K562 (cell line): ENCODE measurements at regions not wholly inside any gene's neighbourhood (a gene's known extent, or its start where the extent isn't known, plus 50 kb on each side); places are given as distances from the start of the nearest gene placed in this dataset.
A peak's percentile ranks its signal among the peaks of the same experiment; 100 is the strongest.

Source experiments
- ATAC-seq: fragments of 200-7000 bp; cut with Tn5 transposase; 3 replicates; pipeline ENCODE4 v1.9.1; 2020; ENCODE audit warnings: moderate library complexity
- BruUV-seq: library from RNA; stranded (reverse); fragments of 400-500 nt; replicated peaks from 2 replicates; lab custom pipeline; 2021; lab: Mats Ljungman, UMichigan
- CTCF ChIA-PET: fragments of 300-600 bp; formaldehyde crosslinking; extraction: SDS; loops from one replicate; lab custom pipeline; 2021; ENCODE audit warnings: low intra/inter-chr PET ratio; lab: Yijun Ruan, JAX
- POLR2A ChIA-PET: fragments of 300-600, 350-650 bp; sonication (Branson Sonifier 250); formaldehyde crosslinking; extraction: SDS; loops from one replicate; lab custom pipeline; 2021; ENCODE audit warnings: antibody characterized with exemption, inconsistent platforms; lab: Yijun Ruan, JAX
- DNase-seq, 4 experiments: peaks; one replicate each; pipeline versions ENCODE4 v3.0.0 to v3.0.0-alpha.2; 2011 to 2018; ENCODE audit warnings: low spot score in 3 of 4, mixed read lengths in 3 of 4; ENCODE audit errors: extremely low read depth in 1 of 4
- FAIRE-seq: peaks from 2 replicates; lab custom pipeline; 2011; peaks lifted over from hg19 to GRCh38; lab: Jason Lieb, UNC
- H2AFZ ChIP-seq: 2 replicates; pipeline ENCODE4 v1.6.0; 2011; ENCODE audit warnings: low read depth, low read length, control low read depth, inconsistent platforms
- H3K27ac ChIP-seq: fragments of 200-600 bp; 3 replicates; pipeline ENCODE4 v1.8.0; 2011; ENCODE audit warnings: low read depth, mild to moderate bottlenecking, control low read depth, inconsistent platforms, low read length, moderate library complexity, mixed read lengths; ENCODE audit errors: extremely low read depth
- H3K27me3 ChIP-seq, 2 experiments: fragments of 300-600 bp in 1 of 2; 2 replicates in 1 of 2; 3 replicates in 1 of 2; pipeline versions ENCODE4 v1.6.0 to v1.8.0; 2011; ENCODE audit warnings: inconsistent platforms in 2 of 2, low read length in 2 of 2, mild to moderate bottlenecking in 1 of 2, mixed read lengths in 1 of 2, moderate library complexity in 1 of 2; ENCODE audit not compliant: control insufficient read depth in 2 of 2, insufficient read depth in 2 of 2
- H3K36me3 ChIP-seq: fragments of 300-600 bp; 3 replicates; pipeline ENCODE4 v1.8.0; 2011; ENCODE audit warnings: mild to moderate bottlenecking, low read length, inconsistent platforms; ENCODE audit not compliant: control insufficient read depth, insufficient read depth
- H3K4me1 ChIP-seq, 2 experiments: fragments of 200-600 bp in 1 of 2; replicated peaks in 1 of 2; 2 replicates in 1 of 2; 3 replicates in 1 of 2; pipeline versions ENCODE4 v1.5.1 to v1.8.0; 2011; ENCODE audit warnings: inconsistent platforms in 2 of 2, low read length in 2 of 2, mild to moderate bottlenecking in 1 of 2, mixed read lengths in 1 of 2, moderate library complexity in 1 of 2; ENCODE audit not compliant: control insufficient read depth in 2 of 2, insufficient read depth in 2 of 2
- H3K4me2 ChIP-seq: 2 replicates; pipeline ENCODE4 v1.6.1; 2011; ENCODE audit warnings: low read length, control low read depth, inconsistent platforms, mixed read lengths; ENCODE audit not compliant: insufficient read depth
- H3K4me3 ChIP-seq: fragments of 200-600 bp; sonication (generic), shearing (Covaris generic); 2 replicates; pipeline ENCODE4 v1.5.1; 2016; ENCODE audit warnings: control low read depth, inconsistent platforms
- H3K79me2 ChIP-seq: fragments of 200-600 bp; 3 replicates; pipeline ENCODE4 v1.8.0; 2011; ENCODE audit warnings: low read length, inconsistent platforms; ENCODE audit not compliant: control insufficient read depth, insufficient read depth
- H3K9ac ChIP-seq, 2 experiments: 2 replicates each; pipeline versions ENCODE4 v1.6.0 to v1.6.1; 2011; ENCODE audit warnings: low read depth in 2 of 2, low read length in 2 of 2, control low read depth in 1 of 2, inconsistent platforms in 1 of 2, mild to moderate bottlenecking in 1 of 2, mixed read lengths in 1 of 2; ENCODE audit not compliant: insufficient read depth in 1 of 2
- H3K9me1 ChIP-seq: one replicate; pipeline ENCODE4 v1.6.0; 2011; ENCODE audit warnings: inconsistent platforms, mild to moderate bottlenecking, low read length, moderate library complexity; ENCODE audit not compliant: control insufficient read depth, insufficient read depth
- H3K9me3 ChIP-seq: replicated peaks from 2 replicates; pipeline ENCODE4 v1.5.1; 2011; ENCODE audit warnings: low read depth, low read length, inconsistent platforms; ENCODE audit not compliant: control insufficient read depth, insufficient read depth
- H4K20me1 ChIP-seq: replicated peaks from 2 replicates; pipeline ENCODE4 v1.6.1; 2011; ENCODE audit warnings: low read length, inconsistent platforms, mixed read lengths; ENCODE audit not compliant: control insufficient read depth, insufficient read depth
- C11orf30 ChIP-seq: fragments of 450-650 bp; IDR thresholded peaks from 2 replicates; pipeline ENCODE4 v1.6.1; 2016; ENCODE audit warnings: low read depth, mild to moderate bottlenecking
- CCNT2 ChIP-seq: IDR thresholded peaks from 2 replicates; pipeline ENCODE4 v1.6.1; 2011; ENCODE audit warnings: borderline replicate concordance, low read depth, mild to moderate bottlenecking, moderate library complexity, mixed read lengths, low read length; ENCODE audit not compliant: insufficient read length; ENCODE audit errors: extremely low read depth
- FOXO4 ChIP-seq: fragments of 450-650 bp; formaldehyde crosslinking; IDR thresholded peaks from 2 replicates; pipeline ENCODE4 v1.4.0; 2020; ENCODE audit warnings: mild to moderate bottlenecking, moderate library complexity
- PHB2 ChIP-seq: fragments of 450-650 bp; IDR thresholded peaks from 2 replicates; pipeline ENCODE4 v1.6.1; 2017; ENCODE audit warnings: low read depth
- ZNF12 ChIP-seq: sonication (generic); formaldehyde crosslinking; IDR thresholded peaks from 2 replicates; pipeline ENCODE4 v1.4.0; 2020; ENCODE audit warnings: mild to moderate bottlenecking, missing genetic modification reagents
- WGBS: fragments of 100-300 bp; shearing (Covaris generic); methylation state at CpG from one replicate; pipeline ENCODE4 v1.1.6; 2016; ENCODE audit warnings: low coverage, mixed read lengths; ENCODE audit not compliant: insufficient coverage; ENCODE audit errors: missing lambda C conversion rate; 5-methylcytosine and 5-hydroxymethylcytosine counted together
- in situ Hi-C: fragments of 300-500 bp; cut with MboI; formaldehyde crosslinking; loops from 4 replicates; pipeline ENCODE4 v1.15.0; 2018; ENCODE audit warnings: inconsistent platforms, mixed read lengths
- intact Hi-C: fragments of 100-400 bp; cut with micrococcal nuclease; formaldehyde crosslinking; loops from 2 replicates; pipeline ENCODE4 v1.14.2; 2022

GRCh38 chr22:27660306-27660705, 141.2 kb downstream of the MN1 start:
- H3K79me2 ChIP-seq, result no peaks in the 10 kb centered on the region

GRCh38 chr22:27662359-27663301, 138.9 kb downstream of the MN1 start:
- no peak overlapping the region for H2AFZ ChIP-seq
- ATAC-seq (peak; percentile 60), FAIRE-seq (no peak), DNase-seq (peak in 2 of 4 experiments; percentile 15 to 36)
- 18% methylated on average over 9 of the region's 13 CpGs for WGBS
- H3K9ac ChIP-seq, result peak overlapping the region in 1 of 2 experiments; percentile 74; a peak in 2 of 4 replicates
- no peak overlapping the region; the same call in 1 of the 2 replicates for H3K4me2 ChIP-seq
- H3K27me3 ChIP-seq, result no peaks in the 10 kb centered on the region; a peak in 1 of 5 replicates
- CTCF ChIA-PET, result no interaction called here
- no peak overlapping the region for H3K27ac ChIP-seq
- POLR2A ChIA-PET, result no interaction called here
- H3K9me1 ChIP-seq, result no peaks in the 10 kb centered on the region
- H4K20me1 ChIP-seq, result no peaks in the 10 kb centered on the region
- no TSS peak for BruUV-seq
- in situ Hi-C loops (no loop called here), intact Hi-C loops (no loop called here)
- H3K9me3 ChIP-seq, result peaks cover 3% of the 10 kb centered on the region; the same call in 1 of the 2 replicates
- peaks cover 9 to 12% of the 10 kb centered on the region in 2 experiments; a peak in 3 of 5 replicates for H3K4me1 ChIP-seq
- H3K36me3 ChIP-seq, result no peaks in the 10 kb centered on the region
- no peaks in the 10 kb centered on the region for H3K79me2 ChIP-seq
- no peak overlapping the region for H3K4me3 ChIP-seq
- TF ChIP-seq FOXO4 (CRISPR knock-in tag) (no peak), ZNF12 (CRISPR knock-in tag) (no peak), CCNT2 (peak; percentile 37)

More at GRCh38 chr22:27660306-27660705, 141.2 kb downstream of the MN1 start:
- H3K4me3 ChIP-seq, result no peak overlapping the region
- intact Hi-C loops (no loop called here), in situ Hi-C loops (no loop called here)
- H3K27ac ChIP-seq, result no peak overlapping the region
- H3K27me3 ChIP-seq, result no peaks in the 10 kb centered on the region; a peak in 1 of 5 replicates
- no peak overlapping the region for H2AFZ ChIP-seq
- H3K9me1 ChIP-seq, result no peaks in the 10 kb centered on the region
- FAIRE-seq, result no peak
- DNase-seq, result no peak
- no peak for TF ChIP-seq PHB2
- TF ChIP-seq C11orf30, result no peak
- H3K4me2 ChIP-seq, result no peak overlapping the region
- no peaks in the 10 kb centered on the region for H4K20me1 ChIP-seq
- no peak for ATAC-seq
- POLR2A ChIA-PET, result no interaction called here
- H3K36me3 ChIP-seq, result no peaks in the 10 kb centered on the region
- H3K4me1 ChIP-seq, result peaks cover 9 to 12% of the 10 kb centered on the region in 2 experiments; a peak in 3 of 5 replicates
- BruUV-seq, result no TSS peak
- H3K9me3 ChIP-seq, result no peaks in the 10 kb centered on the region
- no peak overlapping the region for H3K9ac ChIP-seq
- 50% methylated on average over 8 of the region's 10 CpGs for WGBS
- CTCF ChIA-PET, result no interaction called here
